ENCODE measurements at regions not wholly inside any gene's neighbourhood (a gene's known extent, or its start where the extent isn't known, plus 50 kb on each side); places are given as distances from the start of the nearest gene placed in this dataset.
"Not testable (repeated sequence)": the region's sequence is repeated elsewhere in the genome, so short reads cannot be mapped to it uniquely, and the experiment has no call there.

GRCh38 chr3:76527773-76528172, 512.1 kb upstream of the ROBO2 start:
- TF ChIP-seq CTCF (IDR thresholded peaks at IDR 0.05; ENCODE audit: low read depth, low read length): no peak
- H3K4me3 ChIP-seq (ENCODE audit: low read depth, low read length): no peak overlapping the region
- in situ Hi-C loops (cut with HindIII; ENCODE audit: low sequenced_read_pairs): no loop called here
- DNase-seq (ENCODE audit: low read depth, low spot score): no peak

GRCh38 chr3:76532158-76532822, 507.6 kb upstream of the ROBO2 start:
- no peak for TF ChIP-seq CTCF (IDR thresholded peaks at IDR 0.05; ENCODE audit: low read depth, low read length)
- in situ Hi-C loops (cut with HindIII; ENCODE audit: low sequenced_read_pairs): no loop called here
- no peak overlapping the region for H3K4me3 ChIP-seq (ENCODE audit: low read depth, low read length)
- no peak for DNase-seq (ENCODE audit: low read depth, low spot score)

- in situ Hi-C loops (cut with HindIII; ENCODE audit: low sequenced_read_pairs); H3K4me3 ChIP-seq (ENCODE audit: low read depth, low read length); DNase-seq (ENCODE audit: low read depth, low spot score): not testable (repeated sequence)
These were observed 506.2 kb upstream of the ROBO2 start for GRCh38 chr3:76533710-76534109.

GRCh38 chr3:76537857-76538256, 502.0 kb upstream of the ROBO2 start:
- in situ Hi-C loops (cut with HindIII; ENCODE audit: low sequenced_read_pairs); DNase-seq (ENCODE audit: low read depth, low spot score); H3K4me3 ChIP-seq (ENCODE audit: low read depth, low read length): not testable (repeated sequence)

GRCh38 chr3:76547674-76548073, 492.2 kb upstream of the ROBO2 start:
- no peak for DNase-seq (ENCODE audit: low read depth, low spot score)
- TF ChIP-seq CTCF (IDR thresholded peaks at IDR 0.05; ENCODE audit: low read depth, low read length): no peak
- in situ Hi-C loops (cut with HindIII; ENCODE audit: low sequenced_read_pairs): no loop called here
- no peak overlapping the region for H3K4me3 ChIP-seq (ENCODE audit: low read depth, low read length)

GRCh38 chr3:76550522-76551201, 489.2 kb upstream of the ROBO2 start:
- no peak for TF ChIP-seq CTCF (IDR thresholded peaks at IDR 0.05; ENCODE audit: low read depth, low read length)
- no peak for DNase-seq (ENCODE audit: low read depth, low spot score)
- in situ Hi-C loops (cut with HindIII; ENCODE audit: low sequenced_read_pairs): no loop called here
- H3K4me3 ChIP-seq (ENCODE audit: low read depth, low read length): no peak overlapping the region

GRCh38 chr3:76551739-76552138, 488.2 kb upstream of the ROBO2 start:
- in situ Hi-C loops (cut with HindIII; ENCODE audit: low sequenced_read_pairs): no loop called here
- DNase-seq (ENCODE audit: low read depth, low spot score): no peak
- TF ChIP-seq CTCF (IDR thresholded peaks at IDR 0.05; ENCODE audit: low read depth, low read length): no peak
- no peak overlapping the region for H3K4me3 ChIP-seq (ENCODE audit: low read depth, low read length)
